PC-3 (cell line): ENCODE measurements at regions not wholly inside any gene's neighbourhood (a gene's known extent, or its start where the extent isn't known, plus 50 kb on each side); places are given as distances from the start of the nearest gene placed in this dataset.
"Not testable (repeated sequence)": the region's sequence is repeated elsewhere in the genome, so short reads cannot be mapped to it uniquely, and the experiment has no call there.

Experiments
- EZH2 ChIP-seq: fragments of 300-600 bp; sonication (generic); IDR thresholded peaks from one replicate; pipeline ENCODE4 v1.6.1; 2017; ENCODE audit warnings: antibody characterized with exemption, mild to moderate bottlenecking, low read length; ENCODE audit not compliant: unreplicated experiment
- TF ChIP-seq, protein P1 (sequence below): fragments of 300-600 bp; sonication (generic); conservative IDR thresholded peaks from 2 replicates; pipeline ENCODE4 v1.5.1; 2017; ENCODE audit warnings: antibody characterized with exemption, low read depth, mild to moderate bottlenecking, low read length

DNA sequence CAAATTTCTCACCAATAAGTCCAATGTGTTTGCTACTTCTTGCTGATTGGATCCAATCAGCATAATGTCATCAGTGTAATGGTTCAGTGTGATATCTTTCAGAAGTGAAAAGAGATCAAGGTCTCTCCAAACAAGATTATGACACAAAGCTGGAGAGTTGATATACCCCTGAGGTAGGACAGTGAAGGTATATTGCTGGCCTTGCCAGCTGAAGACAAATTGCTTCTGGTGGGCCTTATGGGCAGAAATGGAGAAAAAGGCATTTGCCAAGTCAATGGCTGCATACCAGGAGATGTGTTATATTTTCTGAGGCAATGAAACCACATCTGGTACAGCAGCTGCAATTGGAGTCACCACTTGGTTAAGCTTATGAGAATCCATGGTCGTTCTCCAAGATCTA, 131.7 kb upstream of the PCBD1 start:
- TF ChIP-seq EZH2, result not testable (repeated sequence)
- TF ChIP-seq, protein P1, sequence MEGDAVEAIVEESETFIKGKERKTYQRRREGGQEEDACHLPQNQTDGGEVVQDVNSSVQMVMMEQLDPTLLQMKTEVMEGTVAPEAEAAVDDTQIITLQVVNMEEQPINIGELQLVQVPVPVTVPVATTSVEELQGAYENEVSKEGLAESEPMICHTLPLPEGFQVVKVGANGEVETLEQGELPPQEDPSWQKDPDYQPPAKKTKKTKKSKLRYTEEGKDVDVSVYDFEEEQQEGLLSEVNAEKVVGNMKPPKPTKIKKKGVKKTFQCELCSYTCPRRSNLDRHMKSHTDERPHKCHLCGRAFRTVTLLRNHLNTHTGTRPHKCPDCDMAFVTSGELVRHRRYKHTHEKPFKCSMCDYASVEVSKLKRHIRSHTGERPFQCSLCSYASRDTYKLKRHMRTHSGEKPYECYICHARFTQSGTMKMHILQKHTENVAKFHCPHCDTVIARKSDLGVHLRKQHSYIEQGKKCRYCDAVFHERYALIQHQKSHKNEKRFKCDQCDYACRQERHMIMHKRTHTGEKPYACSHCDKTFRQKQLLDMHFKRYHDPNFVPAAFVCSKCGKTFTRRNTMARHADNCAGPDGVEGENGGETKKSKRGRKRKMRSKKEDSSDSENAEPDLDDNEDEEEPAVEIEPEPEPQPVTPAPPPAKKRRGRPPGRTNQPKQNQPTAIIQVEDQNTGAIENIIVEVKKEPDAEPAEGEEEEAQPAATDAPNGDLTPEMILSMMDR, result not testable (repeated sequence)
